Superior temporal gyrus (tissue), 1 donor: ENCODE measurements at regions not wholly inside any gene's neighbourhood (a gene's known extent, or its start where the extent isn't known, plus 50 kb on each side); places are given as distances from the start of the nearest gene placed in this dataset.
A peak's percentile ranks its signal among the peaks of the same experiment; 100 is the strongest.
"Not testable (repeated sequence)": the region's sequence is repeated elsewhere in the genome, so short reads cannot be mapped to it uniquely, and the experiment has no call there.

ENCODE experiments used
- DNase-seq: peaks from one replicate; pipeline ENCODE4 v3.0.0-alpha.2; 2016; ENCODE audit errors: extremely low spot score

DNA sequence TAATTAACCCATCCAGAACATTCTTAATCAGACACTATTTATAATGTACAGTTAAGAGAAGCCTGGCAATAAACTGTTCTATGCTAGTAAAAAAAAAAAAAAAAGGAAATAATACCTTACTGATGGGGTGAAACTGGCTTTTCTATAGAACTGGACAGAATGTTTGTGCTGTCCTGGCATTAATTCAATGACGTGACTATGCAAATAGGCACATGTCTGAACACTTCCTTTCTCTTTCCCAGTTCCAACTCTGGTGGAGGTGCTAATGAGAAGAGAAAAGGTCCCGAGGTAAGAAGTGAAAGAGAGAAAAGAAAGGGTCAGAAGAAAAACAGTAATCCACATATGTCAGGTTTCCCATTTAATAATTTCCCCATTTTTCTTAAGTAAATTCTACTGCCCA is 508.4 kb downstream of the ZEB2 start:
- no peak for DNase-seq

DNA sequence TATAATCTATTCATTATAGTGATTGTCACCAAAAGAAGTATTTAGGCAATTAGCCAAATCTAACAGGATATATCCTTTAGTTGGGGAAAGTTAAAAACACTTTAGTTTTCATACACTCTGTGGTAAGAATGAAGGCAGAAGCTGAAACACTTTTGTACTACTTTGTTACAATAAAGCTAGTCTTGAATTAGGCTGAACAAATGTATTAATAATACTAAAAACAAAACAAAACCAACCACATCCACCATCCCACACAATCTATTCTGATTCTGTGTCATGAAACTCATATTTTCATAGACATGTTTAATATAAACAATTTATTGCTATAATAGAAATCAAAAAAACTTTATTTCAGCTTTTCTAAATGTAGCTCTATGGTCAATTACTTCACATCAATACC is 508.8 kb downstream of the ZEB2 start:
- no peak for DNase-seq

GRCh38 chr2:144010096-144010836 is 509.7 kb downstream of the ZEB2 start:
- DNase-seq: no peak

GRCh38 chr2:144006139-144006538 is 513.8 kb downstream of the ZEB2 start:
- no peak for DNase-seq

DNA sequence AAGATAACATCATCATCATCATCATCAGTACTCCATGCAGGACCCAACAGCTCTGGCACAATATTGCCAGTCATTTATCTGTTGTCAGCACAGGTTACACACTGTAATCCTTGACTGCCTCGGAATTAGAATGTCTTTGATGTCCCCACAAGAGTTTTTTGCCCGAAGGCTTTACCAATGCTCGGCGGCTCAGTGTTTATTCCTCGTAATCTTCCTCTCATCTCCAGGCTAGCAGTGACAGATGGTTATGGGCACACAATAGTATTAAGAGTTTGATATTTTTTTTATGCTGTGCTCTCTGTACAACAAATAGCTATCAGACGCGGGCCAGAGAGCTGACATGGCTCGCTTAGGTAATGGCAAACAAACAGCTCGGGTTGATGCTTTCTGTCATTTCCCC is 515.2 kb downstream of the ZEB2 start:
- DNase-seq: no peak

DNA sequence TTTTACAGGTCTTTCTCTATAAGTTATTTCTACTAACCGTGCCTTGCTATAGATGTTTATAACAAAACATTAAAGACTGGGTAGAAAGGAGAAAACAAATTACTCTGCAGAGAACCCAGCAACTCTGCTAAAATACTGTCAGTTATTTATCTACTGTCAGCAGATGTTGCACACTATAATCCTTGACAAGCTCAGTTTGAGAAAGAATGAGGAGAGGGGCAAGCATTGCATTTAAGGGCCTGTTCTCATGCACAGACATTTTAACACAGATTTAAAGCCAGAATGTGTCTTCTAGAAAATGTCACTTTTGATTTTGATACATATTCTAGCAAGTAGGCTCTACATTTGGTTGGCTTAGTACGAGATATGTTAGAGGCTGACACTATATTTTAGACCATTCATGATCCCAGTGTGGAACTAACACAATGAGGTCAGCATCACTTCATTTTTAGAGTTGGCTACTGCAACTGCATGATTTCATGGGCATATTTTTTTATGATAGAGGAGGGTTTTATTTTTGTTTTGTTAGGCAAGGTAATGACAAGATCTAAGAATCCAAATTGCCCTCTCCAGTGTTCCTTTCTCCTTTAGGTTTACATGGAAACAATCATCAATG is 516.4 kb downstream of the ZEB2 start:
- peak; percentile 39 for DNase-seq

DNA sequence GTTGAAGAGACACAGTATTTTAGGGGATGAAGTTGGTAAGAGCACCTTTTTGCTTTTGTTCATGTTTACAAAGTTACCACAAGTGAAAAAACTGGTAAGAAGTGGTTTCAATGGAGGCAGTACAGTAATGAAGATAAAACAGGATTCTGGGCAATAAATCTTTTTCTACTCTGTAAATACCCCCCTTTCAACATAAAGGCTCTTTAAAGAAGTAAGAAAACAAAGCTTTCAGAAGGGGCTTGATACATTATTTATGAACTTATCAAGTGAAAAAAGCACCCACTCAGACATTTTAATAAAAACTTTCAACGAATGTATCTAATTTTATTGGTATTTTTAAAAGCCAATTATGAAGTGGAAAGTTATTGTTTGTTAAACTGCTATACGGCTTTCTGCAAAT is 522.9 kb downstream of the ZEB2 start:
- no peak for DNase-seq

DNA sequence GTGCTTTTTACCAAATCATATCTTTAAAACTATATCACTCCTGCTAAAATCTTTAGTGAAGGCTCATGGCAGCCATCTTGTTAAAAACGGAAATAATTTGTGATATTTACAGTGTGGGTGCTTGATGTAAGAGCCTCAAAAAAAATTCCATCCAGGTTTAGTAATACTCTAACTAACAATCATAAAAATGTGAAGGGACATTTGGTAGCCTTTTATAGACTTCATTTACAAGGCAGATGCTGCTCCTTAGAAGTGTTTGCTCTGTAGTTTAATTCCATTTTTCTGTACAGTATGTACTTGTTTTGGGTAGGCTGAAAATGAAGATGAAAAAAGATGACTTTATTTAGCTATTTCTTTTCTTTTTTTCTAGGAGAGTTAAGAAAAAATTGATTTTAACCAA is 525.0 kb downstream of the ZEB2 start:
- DNase-seq: peak; percentile 60

DNA sequence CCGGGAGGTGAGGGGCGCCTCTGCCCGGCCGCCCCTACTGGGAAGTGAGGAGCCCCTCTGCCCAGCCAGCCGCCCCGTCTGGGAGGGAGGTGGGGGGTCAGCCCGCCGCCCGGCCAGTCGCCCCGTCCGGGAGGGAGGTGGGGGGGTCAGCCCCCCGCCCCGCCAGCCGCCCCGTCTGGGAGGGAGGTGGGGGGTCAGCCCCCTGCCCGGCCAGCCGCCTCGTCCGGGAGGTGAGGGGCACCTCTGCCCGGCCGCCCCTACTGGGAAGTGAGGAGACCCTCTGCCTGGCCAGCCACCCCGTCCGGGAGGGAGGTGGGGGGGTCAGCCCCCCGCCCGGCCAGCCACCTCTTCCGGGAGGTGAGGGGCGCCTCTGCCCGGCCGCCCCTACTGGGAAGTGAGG is 528.3 kb downstream of the ZEB2 start:
- not testable (repeated sequence) for DNase-seq

DNA sequence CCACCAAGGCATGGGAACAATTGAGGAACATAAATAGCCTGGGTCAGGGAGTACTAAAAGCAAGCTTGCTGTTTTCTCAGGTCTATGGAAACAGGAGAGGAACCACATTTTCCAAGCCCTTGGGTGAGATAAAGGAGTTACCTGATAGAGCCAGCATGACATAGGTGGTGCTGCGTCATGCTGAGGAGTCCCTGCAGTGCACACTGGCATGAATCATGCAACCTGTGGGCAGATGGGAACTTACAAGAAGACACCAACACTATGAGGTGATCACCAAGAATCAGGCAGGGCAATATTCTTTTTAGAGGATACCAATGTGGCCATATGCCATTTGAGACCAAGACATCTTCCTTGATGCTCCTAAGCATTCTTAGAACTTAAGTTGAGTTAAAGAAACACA is 531.8 kb downstream of the ZEB2 start:
- DNase-seq: no peak

DNA sequence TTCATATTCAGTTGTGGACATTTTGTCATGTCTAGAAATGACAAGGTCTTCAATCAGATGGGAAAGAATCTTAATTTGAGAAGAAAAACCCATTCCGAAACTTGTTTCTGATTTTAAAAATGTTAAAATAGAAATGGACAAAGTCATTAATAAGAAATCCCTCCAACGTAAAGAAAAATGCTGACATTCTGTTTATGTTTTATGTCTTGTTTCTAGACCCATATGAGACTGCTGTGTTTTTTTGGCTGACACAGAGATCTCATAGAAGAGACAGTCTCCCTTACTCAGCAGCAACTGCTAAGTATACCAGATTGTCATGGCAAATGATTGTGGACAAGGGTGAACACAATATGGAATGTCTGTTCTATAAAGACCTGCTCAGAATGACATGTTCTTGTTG is 538.5 kb downstream of the ZEB2 start:
- no peak for DNase-seq

DNA sequence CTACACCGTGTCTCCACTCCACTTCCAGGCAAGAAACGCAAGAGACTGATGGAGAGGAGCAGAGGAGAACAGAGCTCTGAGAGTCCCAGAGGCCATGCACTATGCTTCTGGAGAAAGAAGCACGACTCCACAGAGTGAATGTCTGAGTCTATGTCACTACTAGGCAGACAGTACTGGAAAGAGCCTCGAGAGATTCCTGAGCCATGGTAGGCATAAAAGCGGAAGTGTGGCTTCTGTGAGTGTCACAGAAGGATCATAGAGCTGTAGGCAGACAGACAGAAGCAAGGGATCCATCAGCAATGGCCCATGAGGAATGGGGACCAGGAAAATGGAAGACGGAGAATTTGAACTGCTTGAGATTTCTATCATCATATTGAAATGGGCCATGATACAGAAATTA is 542.6 kb downstream of the ZEB2 start:
- DNase-seq: no peak

- DNase-seq: no peak
Measured at GRCh38 chr2:143975216-143975615, 544.7 kb downstream of the ZEB2 start.

- DNase-seq: no peak
Measured at GRCh38 chr2:143974262-143974661, 545.7 kb downstream of the ZEB2 start.

GRCh38 chr2:143968860-143969259 is 551.1 kb downstream of the ZEB2 start:
- DNase-seq: no peak

GRCh38 chr2:143968360-143968759 is 551.6 kb downstream of the ZEB2 start:
- DNase-seq: no peak

- no peak for DNase-seq
Measured at GRCh38 chr2:143965493-143966164, 554.3 kb downstream of the ZEB2 start.

- DNase-seq: no peak
Measured at GRCh38 chr2:143964891-143965290, 555.0 kb downstream of the ZEB2 start.

DNA sequence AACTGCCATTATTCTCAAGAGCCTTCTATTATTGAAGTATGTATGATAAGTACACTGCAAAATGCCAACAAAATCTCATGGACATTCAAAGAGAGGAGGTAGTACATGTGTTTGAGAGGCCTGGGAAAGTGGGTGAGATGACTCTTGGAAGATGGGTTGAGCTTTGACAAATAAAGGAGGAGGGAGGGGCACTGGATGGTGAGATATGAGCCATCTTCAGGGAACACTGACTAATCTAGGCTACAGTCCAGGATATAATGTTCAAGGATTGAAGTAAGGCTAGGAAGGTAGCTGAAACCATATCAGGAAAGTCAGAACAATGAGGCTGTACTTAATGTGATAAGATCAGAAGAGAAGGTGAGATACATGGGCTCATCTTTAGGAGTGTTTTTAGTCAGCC is 559.7 kb downstream of the ZEB2 start:
- DNase-seq: no peak

DNA sequence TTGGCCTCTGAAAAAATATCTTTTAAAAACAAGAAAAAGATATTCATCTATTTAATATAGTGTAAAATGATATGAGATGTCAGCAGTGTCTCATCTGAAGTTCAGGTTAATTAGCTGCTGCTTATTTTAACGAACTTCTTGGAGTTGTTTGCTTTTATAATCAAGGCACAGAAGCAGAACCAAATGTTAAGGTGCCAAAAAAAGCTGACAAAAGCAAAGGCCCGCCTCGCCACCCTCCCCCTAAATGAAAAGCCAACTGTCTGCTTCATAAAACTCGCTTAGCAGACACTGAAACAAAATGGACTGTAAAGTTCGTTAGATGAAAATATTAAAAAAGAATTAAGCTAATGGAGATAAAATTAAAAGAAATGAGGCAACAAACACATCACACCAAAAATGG is 562.6 kb downstream of the ZEB2 start:
- no peak for DNase-seq

DNA sequence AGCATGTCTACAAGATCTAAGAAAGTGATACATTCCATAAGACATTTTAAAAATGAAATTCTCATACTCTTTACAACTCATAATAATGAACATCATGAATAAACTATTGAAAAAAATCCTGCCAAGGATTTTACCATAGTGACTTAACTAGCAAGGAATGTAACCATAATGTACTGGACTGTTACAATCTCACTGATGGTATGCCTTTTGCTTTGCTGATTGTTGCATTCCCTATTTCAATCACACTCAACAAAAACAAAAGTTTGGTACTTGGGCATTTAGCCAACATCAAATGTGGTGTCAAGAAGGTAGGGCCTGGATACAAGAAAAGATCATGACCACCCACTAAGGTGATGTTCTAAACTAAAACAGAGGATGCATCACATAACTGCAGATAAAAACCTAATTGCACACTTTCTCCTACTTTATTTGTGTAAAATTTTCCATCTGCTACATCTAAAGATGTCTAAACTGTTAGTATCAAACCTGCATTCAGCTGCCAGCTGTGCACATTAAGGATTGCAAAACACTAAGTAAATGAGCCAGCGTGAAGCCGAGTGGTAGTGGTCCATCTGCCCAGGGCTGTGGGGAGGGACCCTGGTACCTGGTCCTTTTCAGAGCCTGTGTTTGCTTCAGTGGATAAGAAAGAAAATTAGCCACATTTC is 564.4 kb downstream of the ZEB2 start:
- no peak for DNase-seq

- DNase-seq: no peak
Measured at GRCh38 chr2:143954844-143955243, 565.1 kb downstream of the ZEB2 start.

- no peak for DNase-seq
Measured at GRCh38 chr2:143954186-143954585, 565.7 kb downstream of the ZEB2 start.
